T-helper 1 cell treated with Interleukin-12 subunit alpha and Interleukin-12 subunit beta and Interleukin-4 antibody, amounts not matched to agents 30 μg/mL and 1 μg/mL, for 36 hours (primary cell): ENCODE measurements at regions not wholly inside any gene's neighbourhood (a gene's known extent, or its start where the extent isn't known, plus 50 kb on each side); places are given as distances from the start of the nearest gene placed in this dataset.
"Not testable (repeated sequence)": the region's sequence is repeated elsewhere in the genome, so short reads cannot be mapped to it uniquely, and the experiment has no call there.

Source experiments
- H3K27ac Mint-ChIP-seq: one replicate; pipeline ENCODE4 v1.8.0; 2021; ENCODE audit warnings: mild to moderate bottlenecking, mixed read lengths
- H3K27me3 Mint-ChIP-seq: one replicate; pipeline ENCODE4 v1.8.0; 2021; ENCODE audit warnings: low read depth, mixed read lengths
- H3K36me3 Mint-ChIP-seq: one replicate; pipeline ENCODE4 v1.8.0; 2021; ENCODE audit warnings: low read depth, mixed read lengths
- H3K4me1 Mint-ChIP-seq: one replicate; pipeline ENCODE4 v1.8.0; 2021; ENCODE audit warnings: low read depth, mixed read lengths
- H3K4me3 Mint-ChIP-seq: one replicate; pipeline ENCODE4 v1.8.0; 2021; ENCODE audit warnings: mild to moderate bottlenecking, moderate library complexity, mixed read lengths
- H3K9me3 Mint-ChIP-seq: one replicate; pipeline ENCODE4 v1.8.0; 2021; ENCODE audit warnings: mixed read lengths

- Mint-ChIP-seq H3K4me1 (peaks cover 27% of the 10 kb centered on the region), H3K4me3 (no peak overlapping the region), H3K36me3 (no peaks in the 10 kb centered on the region), H3K27me3 (no peaks in the 10 kb centered on the region), H3K9me3 (no peaks in the 10 kb centered on the region), H3K27ac (no peak overlapping the region)
Observed at GRCh38 chr5:99025298-99026045, 96.7 kb upstream of the CHD1 start.

DNA sequence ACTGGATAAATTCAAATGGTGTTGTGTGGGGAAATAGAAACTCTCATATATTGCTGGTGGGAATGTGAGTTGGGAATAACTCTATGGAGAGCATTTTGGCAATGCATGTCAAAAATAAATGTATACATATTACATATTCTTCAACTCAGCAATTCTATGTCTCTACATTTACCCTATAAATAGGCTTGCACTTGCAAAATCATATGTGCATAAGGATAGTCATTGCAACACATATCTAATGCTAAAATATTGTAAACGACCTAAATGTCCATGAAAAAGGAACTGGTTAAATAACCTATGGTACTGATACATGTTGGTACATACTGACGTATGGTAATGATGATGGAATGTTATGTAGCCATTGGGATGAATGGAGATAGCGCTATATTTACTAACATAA is 94.5 kb upstream of the CHD1 start:
- no peak overlapping the region for H3K4me3 Mint-ChIP-seq
- peaks cover 23% of the 10 kb centered on the region for H3K4me1 Mint-ChIP-seq
- H3K27me3 Mint-ChIP-seq, result no peaks in the 10 kb centered on the region
- H3K9me3 Mint-ChIP-seq, result no peaks in the 10 kb centered on the region
- no peak overlapping the region for H3K27ac Mint-ChIP-seq
- H3K36me3 Mint-ChIP-seq, result no peaks in the 10 kb centered on the region

DNA sequence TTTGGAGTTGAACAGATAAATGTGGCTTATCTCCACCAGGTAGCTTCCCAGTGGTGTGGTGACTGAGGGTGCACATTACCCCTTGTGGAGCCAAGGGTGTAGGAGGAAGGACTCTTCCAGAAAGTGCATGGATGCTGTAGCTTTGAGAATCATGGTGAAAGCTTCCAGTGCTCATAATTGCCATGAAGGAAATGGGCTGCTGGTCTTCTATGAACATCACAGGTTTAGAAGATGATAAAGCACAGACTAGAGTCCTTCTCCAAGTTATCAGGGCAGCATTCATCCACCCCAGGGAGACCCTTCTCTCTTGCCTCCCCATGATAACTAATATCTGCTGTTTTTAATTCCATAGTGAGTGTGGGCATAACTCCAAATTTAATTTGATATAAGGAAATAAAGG is 93.4 kb upstream of the CHD1 start:
- no peak overlapping the region for H3K4me3 Mint-ChIP-seq
- H3K9me3 Mint-ChIP-seq, result no peaks in the 10 kb centered on the region
- H3K27ac Mint-ChIP-seq, result no peak overlapping the region
- no peaks in the 10 kb centered on the region for H3K36me3 Mint-ChIP-seq
- no peaks in the 10 kb centered on the region for H3K27me3 Mint-ChIP-seq
- peaks cover 16% of the 10 kb centered on the region for H3K4me1 Mint-ChIP-seq

GRCh38 chr5:99020698-99021048 is 91.9 kb upstream of the CHD1 start:
- no peak overlapping the region for H3K27ac Mint-ChIP-seq
- no peak overlapping the region for H3K4me3 Mint-ChIP-seq
- peaks cover 6% of the 10 kb centered on the region for H3K4me1 Mint-ChIP-seq
- no peaks in the 10 kb centered on the region for H3K27me3 Mint-ChIP-seq
- H3K9me3 Mint-ChIP-seq, result no peaks in the 10 kb centered on the region
- no peaks in the 10 kb centered on the region for H3K36me3 Mint-ChIP-seq

DNA sequence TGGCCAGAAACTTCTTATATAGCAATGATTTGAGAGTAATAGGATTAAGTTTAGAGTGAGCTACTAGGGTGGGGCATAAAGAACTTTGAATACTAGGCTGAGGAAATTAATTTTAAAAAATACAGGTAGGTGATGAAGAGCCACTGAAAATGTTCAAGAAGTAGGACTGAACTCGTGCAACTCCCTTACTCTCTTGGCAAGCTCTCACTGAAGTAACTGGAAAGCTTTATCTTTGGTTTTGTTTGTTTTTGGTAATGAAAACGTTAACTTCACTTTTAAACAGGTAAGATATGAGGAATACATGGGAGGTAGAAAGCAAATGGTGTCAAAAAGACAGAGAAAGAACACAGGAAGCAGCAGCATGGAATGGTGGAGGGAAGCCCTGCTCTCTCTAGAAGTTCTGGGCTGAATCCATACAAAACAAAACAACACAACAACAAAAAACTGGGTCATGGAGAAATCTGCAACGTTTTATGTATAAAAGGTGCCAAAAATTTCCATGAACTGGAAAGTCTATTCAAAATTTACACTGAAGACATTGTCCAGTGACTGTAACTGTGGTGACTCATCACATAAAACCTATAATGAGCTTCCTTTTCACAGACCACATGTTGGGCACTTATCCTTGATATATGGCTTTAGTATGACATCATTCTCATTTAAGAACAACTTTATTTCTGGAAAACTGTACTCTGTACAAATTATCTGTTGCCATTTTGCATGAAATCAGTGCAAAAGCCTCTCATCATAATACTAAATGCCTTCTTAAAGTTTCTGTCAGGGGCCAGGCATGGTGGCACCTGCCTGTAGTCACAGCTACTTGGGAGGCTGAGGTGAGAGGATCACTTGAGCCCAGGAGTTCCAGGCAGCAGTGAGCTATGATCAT is 91.2 kb upstream of the CHD1 start:
- Mint-ChIP-seq H3K27me3 (no peaks in the 10 kb centered on the region), H3K9me3 (no peaks in the 10 kb centered on the region), H3K4me3 (no peak overlapping the region), H3K36me3 (no peaks in the 10 kb centered on the region), H3K27ac (no peak overlapping the region), H3K4me1 (peaks cover 3% of the 10 kb centered on the region)

- Mint-ChIP-seq H3K36me3 (no peaks in the 10 kb centered on the region), H3K9me3 (no peaks in the 10 kb centered on the region), H3K4me3 (no peak overlapping the region), H3K4me1 (peaks cover 3% of the 10 kb centered on the region), H3K27ac (no peak overlapping the region), H3K27me3 (no peaks in the 10 kb centered on the region)
Observed at GRCh38 chr5:99019254-99019653, 90.4 kb upstream of the CHD1 start.

- Mint-ChIP-seq H3K36me3 (peaks cover 1% of the 10 kb centered on the region), H3K27me3 (no peaks in the 10 kb centered on the region), H3K4me1 (peaks cover 4% of the 10 kb centered on the region), H3K4me3 (no peak overlapping the region), H3K9me3 (peaks cover 3% of the 10 kb centered on the region), H3K27ac (no peak overlapping the region)
Observed at GRCh38 chr5:99010294-99010693, 81.5 kb upstream of the CHD1 start.

DNA sequence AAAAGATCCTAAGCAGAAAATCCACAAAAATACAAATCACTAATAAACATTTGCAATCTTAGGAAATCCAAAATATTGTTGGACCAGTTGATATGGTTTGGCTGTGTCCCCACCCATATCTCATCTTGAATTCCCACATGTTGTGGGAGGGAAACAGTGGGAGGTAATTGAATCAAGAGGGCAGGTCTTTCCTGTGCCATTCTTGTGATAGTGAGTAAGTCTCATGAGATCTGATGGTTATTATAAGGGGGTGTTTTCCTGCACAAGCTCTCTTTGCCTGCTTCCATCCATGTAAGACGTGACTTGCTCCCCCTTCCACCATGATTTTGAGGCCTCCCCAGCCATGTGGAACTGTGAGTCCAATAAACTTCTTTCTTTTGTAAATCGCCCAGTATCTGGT is 79.2 kb upstream of the CHD1 start:
- H3K4me1 Mint-ChIP-seq, result peaks cover 14% of the 10 kb centered on the region
- H3K9me3 Mint-ChIP-seq, H3K27ac Mint-ChIP-seq, H3K4me3 Mint-ChIP-seq, H3K36me3 Mint-ChIP-seq, H3K27me3 Mint-ChIP-seq: not testable (repeated sequence)

GRCh38 chr5:99005506-99005905 is 76.7 kb upstream of the CHD1 start:
- H3K9me3 Mint-ChIP-seq, result no peaks in the 10 kb centered on the region
- no peak overlapping the region for H3K27ac Mint-ChIP-seq
- H3K4me1 Mint-ChIP-seq, result peaks cover 19% of the 10 kb centered on the region
- peaks cover 2% of the 10 kb centered on the region for H3K36me3 Mint-ChIP-seq
- no peak overlapping the region for H3K4me3 Mint-ChIP-seq
- H3K27me3 Mint-ChIP-seq, result peaks cover 3% of the 10 kb centered on the region

DNA sequence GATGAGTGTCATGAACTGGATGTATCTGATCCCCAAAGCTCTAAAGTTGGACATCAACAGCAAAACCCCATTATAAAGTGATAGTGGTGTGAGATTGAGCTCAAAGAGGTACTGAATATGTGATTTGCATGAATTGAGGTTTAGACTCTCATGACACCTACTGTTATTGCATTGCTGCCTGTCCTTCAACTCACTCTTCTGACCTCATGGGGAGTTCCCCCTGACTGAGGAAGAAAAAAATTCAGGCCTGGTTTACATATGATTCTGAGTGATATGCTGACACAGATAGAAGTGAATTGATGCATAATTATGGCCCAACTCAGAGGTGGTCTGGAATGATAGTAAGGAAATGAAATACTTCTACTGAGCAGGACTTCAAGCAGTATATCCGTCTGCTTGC is 76.2 kb upstream of the CHD1 start:
- Mint-ChIP-seq H3K4me3 (no peak overlapping the region), H3K27me3 (peaks cover 7% of the 10 kb centered on the region), H3K4me1 (peaks cover 19% of the 10 kb centered on the region), H3K27ac (no peak overlapping the region), H3K36me3 (peaks cover 2% of the 10 kb centered on the region), H3K9me3 (no peaks in the 10 kb centered on the region)

GRCh38 chr5:99000876-99001275 is 72.1 kb upstream of the CHD1 start:
- Mint-ChIP-seq H3K27me3 (peaks cover 10% of the 10 kb centered on the region), H3K36me3 (peaks cover 2% of the 10 kb centered on the region), H3K4me1 (peaks cover 19% of the 10 kb centered on the region), H3K27ac (no peak overlapping the region), H3K9me3 (no peaks in the 10 kb centered on the region), H3K4me3 (no peak overlapping the region)

- Mint-ChIP-seq H3K9me3 (no peaks in the 10 kb centered on the region), H3K4me3 (no peak overlapping the region), H3K27me3 (peaks cover 10% of the 10 kb centered on the region), H3K27ac (no peak overlapping the region), H3K4me1 (peaks cover 14% of the 10 kb centered on the region), H3K36me3 (peaks cover 2% of the 10 kb centered on the region)
Observed at GRCh38 chr5:99000221-99000620, 71.4 kb upstream of the CHD1 start.

GRCh38 chr5:98999631-99000030 is 70.8 kb upstream of the CHD1 start:
- Mint-ChIP-seq H3K9me3 (no peaks in the 10 kb centered on the region), H3K27me3 (peaks cover 10% of the 10 kb centered on the region), H3K4me1 (peaks cover 8% of the 10 kb centered on the region), H3K36me3 (peaks cover 2% of the 10 kb centered on the region), H3K27ac (no peak overlapping the region), H3K4me3 (no peak overlapping the region)

DNA sequence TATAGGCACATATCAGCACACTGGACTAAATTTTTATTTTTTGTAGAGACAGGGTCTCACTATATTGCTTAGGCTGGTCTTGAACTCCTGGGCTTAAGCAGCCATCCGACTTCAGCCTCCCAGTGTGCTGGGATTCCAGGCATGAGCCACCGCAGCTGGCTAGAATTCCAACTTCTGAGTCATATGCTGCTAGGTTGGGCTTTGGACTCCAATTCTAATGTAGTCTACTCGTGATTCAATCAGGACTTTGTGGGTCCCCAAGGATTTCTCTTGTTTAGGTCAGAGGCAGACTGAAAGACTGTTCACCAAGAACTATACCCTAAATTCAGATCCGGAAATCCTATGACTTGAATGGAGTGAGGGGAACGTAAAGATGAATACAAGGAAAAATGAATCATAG is 68.2 kb upstream of the CHD1 start:
- H3K27me3 Mint-ChIP-seq, result peaks cover 10% of the 10 kb centered on the region

DNA sequence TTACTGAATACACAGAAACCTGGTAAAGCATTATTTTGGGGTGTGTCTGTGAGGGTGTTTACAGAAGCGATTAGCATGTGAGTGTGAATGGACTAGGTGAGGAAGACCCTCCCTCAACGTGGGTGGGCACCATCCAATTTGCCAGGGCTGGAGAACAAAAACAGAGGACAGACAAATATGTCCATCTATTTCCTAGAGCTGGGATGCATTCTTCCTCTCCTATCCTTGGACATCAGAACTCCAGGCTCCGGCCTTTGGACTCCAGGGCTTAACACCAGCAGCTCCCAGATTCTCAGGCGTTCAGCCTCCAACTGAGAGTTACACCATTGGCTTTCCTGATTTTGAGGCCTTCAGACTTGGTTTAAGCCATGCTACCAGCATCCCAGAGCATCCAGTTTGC is 65.8 kb upstream of the CHD1 start:
- Mint-ChIP-seq H3K9me3 (no peaks in the 10 kb centered on the region), H3K27me3 (peaks cover 3% of the 10 kb centered on the region), H3K4me1 (no peaks in the 10 kb centered on the region), H3K4me3 (no peak overlapping the region), H3K36me3 (no peaks in the 10 kb centered on the region), H3K27ac (no peak overlapping the region)

More for the DNA sequence above, 68.2 kb upstream of the CHD1 start:
- Mint-ChIP-seq H3K9me3 (no peaks in the 10 kb centered on the region), H3K36me3 (peaks cover 2% of the 10 kb centered on the region), H3K4me3 (no peak overlapping the region), H3K4me1 (peaks cover 5% of the 10 kb centered on the region), H3K27ac (no peak overlapping the region)
